ENCODE measurements at regions not wholly inside any gene's neighbourhood (a gene's known extent, or its start where the extent isn't known, plus 50 kb on each side); places are given as distances from the start of the nearest gene placed in this dataset.

DNA sequence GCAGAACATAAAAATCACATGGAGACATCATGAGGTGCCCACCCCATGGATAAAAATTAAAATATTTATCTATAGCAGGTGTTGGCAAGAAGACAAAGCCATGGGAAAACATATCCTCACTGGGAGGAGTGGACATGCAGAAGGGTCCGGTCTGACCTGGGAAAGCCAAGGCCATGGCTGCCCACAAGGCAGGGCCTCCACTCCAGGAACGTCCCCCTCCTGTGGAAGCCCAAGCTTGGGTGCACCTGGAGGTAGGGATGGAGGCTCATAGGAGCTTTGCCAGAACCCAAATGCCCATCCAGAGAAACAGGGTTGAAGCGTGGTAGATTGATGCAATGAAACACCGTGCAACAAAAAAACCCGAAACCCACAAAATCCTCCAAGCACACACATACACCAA is 81.4 kb upstream of the COL5A1 start:
- TF ChIP-seq, protein P1, sequence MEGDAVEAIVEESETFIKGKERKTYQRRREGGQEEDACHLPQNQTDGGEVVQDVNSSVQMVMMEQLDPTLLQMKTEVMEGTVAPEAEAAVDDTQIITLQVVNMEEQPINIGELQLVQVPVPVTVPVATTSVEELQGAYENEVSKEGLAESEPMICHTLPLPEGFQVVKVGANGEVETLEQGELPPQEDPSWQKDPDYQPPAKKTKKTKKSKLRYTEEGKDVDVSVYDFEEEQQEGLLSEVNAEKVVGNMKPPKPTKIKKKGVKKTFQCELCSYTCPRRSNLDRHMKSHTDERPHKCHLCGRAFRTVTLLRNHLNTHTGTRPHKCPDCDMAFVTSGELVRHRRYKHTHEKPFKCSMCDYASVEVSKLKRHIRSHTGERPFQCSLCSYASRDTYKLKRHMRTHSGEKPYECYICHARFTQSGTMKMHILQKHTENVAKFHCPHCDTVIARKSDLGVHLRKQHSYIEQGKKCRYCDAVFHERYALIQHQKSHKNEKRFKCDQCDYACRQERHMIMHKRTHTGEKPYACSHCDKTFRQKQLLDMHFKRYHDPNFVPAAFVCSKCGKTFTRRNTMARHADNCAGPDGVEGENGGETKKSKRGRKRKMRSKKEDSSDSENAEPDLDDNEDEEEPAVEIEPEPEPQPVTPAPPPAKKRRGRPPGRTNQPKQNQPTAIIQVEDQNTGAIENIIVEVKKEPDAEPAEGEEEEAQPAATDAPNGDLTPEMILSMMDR (IDR thresholded peaks at IDR 0.05; ENCODE audit: insufficient read depth, low read length) = no peak
- TF ChIP-seq POLR2AphosphoS5 (IDR thresholded peaks at IDR 0.05; ENCODE audit: low read depth) (no peak), SPI1 (IDR thresholded peaks at IDR 0.05; ENCODE audit: borderline replicate concordance, low read depth) (no peak)
- TF ChIP-seq, protein P2, sequence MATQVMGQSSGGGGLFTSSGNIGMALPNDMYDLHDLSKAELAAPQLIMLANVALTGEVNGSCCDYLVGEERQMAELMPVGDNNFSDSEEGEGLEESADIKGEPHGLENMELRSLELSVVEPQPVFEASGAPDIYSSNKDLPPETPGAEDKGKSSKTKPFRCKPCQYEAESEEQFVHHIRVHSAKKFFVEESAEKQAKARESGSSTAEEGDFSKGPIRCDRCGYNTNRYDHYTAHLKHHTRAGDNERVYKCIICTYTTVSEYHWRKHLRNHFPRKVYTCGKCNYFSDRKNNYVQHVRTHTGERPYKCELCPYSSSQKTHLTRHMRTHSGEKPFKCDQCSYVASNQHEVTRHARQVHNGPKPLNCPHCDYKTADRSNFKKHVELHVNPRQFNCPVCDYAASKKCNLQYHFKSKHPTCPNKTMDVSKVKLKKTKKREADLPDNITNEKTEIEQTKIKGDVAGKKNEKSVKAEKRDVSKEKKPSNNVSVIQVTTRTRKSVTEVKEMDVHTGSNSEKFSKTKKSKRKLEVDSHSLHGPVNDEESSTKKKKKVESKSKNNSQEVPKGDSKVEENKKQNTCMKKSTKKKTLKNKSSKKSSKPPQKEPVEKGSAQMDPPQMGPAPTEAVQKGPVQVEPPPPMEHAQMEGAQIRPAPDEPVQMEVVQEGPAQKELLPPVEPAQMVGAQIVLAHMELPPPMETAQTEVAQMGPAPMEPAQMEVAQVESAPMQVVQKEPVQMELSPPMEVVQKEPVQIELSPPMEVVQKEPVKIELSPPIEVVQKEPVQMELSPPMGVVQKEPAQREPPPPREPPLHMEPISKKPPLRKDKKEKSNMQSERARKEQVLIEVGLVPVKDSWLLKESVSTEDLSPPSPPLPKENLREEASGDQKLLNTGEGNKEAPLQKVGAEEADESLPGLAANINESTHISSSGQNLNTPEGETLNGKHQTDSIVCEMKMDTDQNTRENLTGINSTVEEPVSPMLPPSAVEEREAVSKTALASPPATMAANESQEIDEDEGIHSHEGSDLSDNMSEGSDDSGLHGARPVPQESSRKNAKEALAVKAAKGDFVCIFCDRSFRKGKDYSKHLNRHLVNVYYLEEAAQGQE (IDR thresholded peaks at IDR 0.05; ENCODE audit: insufficient replicate concordance, low read depth) = no peak

Data from HL-60 (cell line).